Raji (cell line): ENCODE measurements at regions not wholly inside any gene's neighbourhood (a gene's known extent, or its start where the extent isn't known, plus 50 kb on each side); places are given as distances from the start of the nearest gene placed in this dataset.

Source experiments
- POLR2A ChIP-seq: IDR thresholded peaks from 2 replicates; pipeline ENCODE4 v1.6.1; 2011; ENCODE audit warnings: low read depth, low read length, control low read depth; ENCODE audit not compliant: insufficient read depth

DNA sequence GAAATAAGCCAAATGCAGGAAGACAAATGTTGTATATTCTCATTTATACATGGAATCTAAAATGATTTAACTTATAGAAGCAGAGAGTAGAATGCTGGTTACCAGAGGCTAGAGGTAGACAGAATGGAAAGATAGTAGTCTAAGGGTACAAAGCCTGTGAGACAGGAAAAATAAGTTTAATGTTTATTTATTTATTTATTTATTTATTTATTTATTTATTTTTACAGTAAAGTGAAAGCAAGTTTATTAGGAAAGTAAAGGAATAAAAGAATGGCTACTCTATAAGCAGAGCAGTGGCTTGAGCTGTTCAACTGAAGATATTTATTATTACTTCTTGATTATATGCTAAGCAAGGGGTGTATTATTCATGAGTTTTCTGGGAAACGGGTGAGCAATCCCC lies 203.2 kb downstream of the LAS1L start:
- no peak for TF ChIP-seq POLR2A

DNA sequence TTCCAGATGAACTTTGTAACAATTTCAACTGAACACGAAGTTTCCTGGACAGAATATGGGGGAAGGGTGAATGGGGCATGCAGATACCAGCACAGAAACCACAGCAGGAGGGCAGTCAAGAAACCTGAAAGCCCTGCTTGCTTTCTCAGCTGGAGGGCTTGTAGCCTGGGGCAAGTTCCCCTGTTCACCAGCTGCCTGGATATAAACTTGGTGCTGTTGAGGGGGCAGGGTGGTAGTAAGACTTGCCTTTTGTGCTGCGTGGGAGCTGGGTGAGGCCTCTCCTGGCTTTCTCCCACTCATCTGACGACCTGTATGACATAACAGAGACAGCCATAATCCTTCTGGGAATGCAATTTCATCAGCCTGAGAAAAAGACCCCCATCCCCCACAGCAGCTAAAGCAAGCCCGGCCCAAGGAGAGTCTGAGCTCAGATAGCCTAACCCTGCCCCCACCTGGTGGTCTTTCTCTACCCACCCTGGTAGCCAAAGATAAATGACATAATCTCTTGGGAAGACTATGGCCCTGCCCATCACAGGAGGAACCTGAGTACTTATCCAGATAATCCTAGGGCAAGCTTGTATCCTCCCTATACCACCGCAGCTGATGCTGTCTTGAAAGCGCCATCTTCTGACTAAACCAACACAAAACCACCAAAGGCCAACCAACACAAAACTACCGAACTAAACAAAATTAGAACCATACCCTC lies 234.3 kb downstream of the LAS1L start:
- no peak for TF ChIP-seq POLR2A

DNA sequence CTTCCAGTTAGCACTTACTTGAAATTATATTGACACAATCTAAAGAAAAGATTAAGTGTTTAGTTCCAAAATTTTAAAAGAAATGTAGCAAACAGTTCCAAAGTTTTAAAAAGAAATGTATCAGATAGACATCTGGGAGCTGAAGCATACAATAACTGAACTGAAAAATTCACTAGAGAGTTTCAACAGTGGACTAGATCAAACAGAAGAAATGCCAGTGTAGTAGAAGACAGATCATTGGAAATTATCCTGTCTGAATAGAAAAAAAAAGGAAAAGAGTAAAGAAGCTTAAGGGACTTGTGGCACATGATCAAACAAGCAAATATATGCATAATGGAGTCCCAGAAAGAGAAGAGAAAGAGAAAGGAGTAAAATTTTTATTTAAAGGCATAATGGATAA lies 261.4 kb downstream of the LAS1L start:
- TF ChIP-seq POLR2A: no peak

DNA sequence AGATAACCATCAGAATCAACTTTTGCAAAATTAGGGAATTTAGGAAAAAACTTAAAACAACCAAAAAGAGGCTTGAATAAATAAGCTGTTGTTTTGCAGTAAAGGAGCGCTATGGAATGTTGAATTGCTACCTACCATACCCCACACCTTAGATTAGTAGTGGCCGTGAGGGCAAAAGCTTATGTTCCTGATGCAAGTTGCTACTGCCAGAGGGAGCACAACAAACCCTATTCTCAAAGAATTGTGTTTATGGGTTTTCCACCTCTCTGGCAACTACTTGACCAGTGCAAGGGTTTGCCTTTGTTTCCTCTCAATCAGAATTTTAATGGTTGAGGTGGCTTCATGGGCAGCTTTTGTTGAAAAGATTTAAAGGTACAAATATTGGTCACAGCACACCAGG lies 268.1 kb downstream of the LAS1L start:
- TF ChIP-seq POLR2A: no peak

DNA sequence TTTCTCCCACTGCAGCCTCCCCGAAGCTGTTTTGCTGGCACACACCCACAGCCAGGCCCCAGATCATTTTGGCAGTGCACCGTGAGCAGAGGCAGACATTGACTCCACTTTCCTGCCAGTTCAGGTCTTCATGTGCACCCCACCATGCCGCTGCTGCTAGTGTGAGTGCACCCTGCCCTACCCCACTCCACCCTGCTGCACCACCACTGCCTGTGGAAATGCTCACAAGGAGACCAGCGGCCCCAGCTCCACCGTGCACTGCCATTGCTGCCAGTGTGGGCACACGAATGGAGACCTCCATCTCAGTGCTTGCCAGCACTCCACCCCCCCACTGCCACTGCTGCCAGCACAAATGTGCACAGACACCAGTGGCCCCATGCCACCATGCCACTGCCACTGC lies 277.6 kb upstream of the ZC4H2 start:
- TF ChIP-seq POLR2A: no peak

DNA sequence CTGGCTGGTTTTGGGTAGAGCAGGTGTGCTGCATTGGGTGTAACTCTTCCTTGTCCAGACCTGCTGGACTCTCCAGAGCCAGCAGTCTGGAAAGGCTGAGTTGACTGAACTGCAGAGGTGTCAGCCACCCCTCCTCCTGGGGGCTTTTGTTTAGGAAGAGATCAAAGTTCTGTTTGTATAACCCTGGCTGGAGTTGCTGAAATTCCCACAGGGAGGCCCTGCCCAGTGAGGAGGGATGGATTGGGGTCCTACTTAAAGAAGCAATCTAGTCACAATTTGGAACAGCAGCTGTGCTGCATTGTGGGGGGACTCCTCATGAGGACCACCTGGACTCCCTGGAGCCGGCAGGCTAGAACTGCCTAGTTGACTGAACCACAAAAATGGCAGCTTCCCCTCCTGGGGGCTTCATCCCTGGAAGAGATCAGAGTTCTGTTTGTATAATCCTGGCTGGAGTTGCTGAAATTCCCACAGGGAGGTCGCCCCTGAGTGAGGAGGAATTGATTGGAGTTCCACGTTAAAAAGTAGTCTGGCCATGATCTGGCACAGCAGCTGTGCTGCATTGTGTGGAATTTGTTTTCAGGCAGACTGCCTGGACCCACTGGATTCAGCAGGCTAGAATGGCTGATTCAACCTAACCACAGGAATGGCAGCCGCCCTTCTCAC lies 264.9 kb upstream of the ZC4H2 start:
- no peak for TF ChIP-seq POLR2A

DNA sequence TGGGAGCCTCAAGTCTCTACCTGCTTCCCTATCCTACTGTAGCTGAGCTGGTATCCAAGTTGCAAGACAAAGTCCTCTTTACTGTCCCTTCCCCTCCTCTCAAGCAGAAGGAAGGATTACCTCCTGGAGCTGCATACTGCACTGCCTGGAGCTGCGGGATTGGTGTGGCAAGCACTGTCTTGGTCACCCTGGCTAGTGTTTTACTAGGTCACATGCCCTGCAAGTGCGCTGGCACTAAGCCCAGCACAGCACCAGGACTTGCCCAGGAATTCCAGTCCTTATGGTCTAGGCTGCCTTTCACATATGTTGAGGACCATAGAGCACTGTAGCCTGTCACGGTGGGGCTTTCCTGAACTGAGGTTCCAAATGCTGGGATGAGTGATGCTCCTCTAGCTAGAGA lies 227.3 kb upstream of the ZC4H2 start:
- no peak for TF ChIP-seq POLR2A

DNA sequence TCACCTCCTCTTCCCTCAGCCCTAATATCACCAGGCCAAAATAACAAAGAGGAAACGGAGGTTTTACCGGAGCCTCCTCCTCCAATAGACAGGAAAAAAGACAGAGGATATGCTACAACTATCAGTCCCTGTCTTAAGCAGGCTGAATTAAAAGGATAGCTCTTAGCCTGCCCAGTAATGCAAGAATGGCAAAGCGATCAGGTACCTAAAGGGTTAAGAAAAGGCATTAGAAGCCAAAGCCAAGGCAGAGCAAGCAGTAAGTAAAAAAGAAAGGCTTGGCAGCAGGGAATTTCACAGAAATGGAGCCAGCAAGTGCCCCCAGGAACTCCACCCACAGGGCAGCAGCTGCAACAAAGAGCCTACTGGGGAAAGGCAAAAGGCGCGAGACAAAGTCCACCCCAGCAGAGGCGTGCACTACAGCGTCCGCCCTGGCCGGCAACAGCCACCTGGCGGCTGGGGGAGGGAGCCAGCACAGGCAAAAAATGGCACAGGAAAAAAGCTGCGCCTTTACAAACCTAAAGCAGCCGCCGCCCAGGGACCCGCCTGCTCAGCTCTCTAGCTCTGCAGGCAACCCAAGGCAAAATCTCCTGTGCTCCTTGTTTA lies 220.6 kb upstream of the ZC4H2 start:
- no peak for TF ChIP-seq POLR2A

DNA sequence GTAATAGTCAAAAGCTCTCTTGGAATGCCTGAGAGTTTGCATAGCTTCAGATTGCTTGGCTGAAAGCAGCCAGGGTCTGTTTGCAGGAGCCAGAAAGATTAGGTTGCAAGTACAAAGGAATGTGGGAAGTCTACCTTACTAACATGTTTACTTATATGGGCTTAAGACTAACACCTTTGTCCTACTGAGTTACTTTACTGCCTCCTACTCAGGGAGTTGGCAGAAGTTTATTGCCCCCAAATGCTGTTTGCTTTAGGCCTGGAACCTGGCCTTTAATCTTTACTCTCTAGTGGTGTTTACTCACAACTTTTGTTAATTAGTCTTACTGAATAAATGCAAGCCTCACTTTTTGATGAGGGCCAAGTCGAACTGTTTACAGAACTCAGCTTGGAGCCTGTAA lies 219.4 kb upstream of the ZC4H2 start:
- no peak for TF ChIP-seq POLR2A

DNA sequence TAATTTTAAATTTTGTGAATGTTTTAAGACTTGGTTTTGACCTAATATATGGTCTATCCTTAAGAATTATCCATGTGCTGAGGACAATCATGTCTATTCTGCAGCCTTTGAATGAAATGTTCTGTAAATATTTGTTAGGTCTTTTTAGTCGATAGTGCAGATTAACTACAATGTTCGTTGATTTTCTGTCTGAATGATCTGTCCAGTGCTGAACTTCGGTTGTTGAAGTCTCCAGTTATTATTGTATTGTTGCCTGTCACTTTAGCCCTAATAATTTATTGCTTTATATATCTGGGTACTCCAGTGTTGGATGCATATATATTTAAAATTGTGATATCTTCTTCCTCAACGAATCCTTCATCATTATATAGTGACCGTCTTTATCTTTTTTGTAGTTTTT lies 218.3 kb upstream of the ZC4H2 start:
- TF ChIP-seq POLR2A: no peak

DNA sequence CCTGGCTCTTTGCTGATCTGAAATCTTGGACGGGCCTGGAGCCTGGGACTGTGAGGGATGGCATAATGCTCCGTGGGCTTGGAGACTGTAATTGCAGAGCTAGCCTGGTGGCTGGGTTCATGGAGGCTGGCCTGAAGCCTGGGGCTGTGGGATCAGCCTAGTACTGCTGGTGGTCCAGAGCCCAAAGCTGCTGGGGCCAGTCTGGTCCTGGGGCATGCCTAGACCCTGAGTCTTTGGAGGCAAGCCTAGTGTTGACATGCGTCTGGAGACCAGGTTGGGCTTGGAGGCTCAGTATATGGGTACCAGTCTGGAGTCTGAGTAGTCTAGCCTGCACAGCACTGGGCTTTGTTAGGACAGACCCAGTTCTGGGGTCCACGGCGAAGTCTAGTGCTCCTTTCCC lies 172.0 kb upstream of the ZC4H2 start:
- TF ChIP-seq POLR2A: no peak

DNA sequence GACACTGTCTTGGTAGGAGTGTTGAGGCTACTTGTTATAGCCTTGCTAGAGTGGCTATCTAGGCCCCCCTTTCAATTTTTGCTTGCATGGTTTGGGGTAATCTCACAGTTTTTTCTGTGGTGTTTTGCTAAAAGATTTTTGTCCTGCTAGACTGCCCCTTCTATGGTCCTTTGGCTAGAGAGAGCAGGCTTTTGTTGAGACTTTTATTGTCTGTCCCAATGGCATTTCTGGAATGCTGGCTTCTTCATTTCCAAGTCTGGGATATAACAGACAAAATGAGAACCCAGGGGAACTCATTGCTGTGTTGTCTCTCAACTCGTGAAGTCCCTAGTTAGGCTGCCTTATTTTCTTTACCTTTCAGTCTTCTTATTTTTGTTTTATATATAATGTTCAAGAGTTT lies 160.2 kb upstream of the ZC4H2 start:
- no peak for TF ChIP-seq POLR2A

DNA sequence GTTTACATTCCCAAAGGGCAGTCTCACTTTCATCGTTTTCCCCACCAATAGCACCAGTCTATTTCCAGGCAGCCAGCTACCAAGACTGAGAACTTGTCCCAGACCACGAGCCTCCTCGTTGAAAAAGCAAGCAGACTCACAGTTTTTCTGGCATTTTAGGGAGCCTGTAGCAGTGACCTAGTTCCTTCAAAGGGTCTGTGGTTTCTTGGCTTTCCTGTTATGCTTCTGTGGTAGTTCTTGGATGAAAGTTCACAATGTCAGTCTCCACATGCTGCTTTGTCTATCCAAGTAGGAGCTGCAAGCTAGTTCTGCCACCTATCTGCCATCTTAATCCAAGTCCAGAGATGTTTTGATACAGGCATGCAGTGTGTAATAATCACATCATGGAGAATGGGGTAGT lies 151.6 kb upstream of the ZC4H2 start:
- TF ChIP-seq POLR2A: no peak

DNA sequence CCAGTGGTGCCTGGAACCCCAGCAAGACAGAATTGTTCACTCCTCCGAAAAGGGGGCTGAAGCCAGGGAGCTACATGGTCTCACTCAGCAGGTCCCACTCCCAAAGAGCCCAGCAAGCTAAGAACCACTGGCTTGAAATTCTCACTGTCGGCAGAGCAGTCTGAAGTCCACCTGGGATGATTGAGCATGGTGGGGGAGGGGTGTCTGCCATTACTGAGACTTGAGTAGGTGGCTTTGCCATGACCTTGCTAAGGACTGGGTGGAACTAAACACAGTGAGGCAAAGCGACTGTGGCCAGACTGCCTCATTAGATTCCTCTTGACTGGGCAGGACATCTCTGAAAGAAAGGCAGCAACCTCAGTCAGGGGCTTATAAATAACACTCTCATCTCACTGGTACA lies 122.6 kb upstream of the ZC4H2 start:
- no peak for TF ChIP-seq POLR2A

DNA sequence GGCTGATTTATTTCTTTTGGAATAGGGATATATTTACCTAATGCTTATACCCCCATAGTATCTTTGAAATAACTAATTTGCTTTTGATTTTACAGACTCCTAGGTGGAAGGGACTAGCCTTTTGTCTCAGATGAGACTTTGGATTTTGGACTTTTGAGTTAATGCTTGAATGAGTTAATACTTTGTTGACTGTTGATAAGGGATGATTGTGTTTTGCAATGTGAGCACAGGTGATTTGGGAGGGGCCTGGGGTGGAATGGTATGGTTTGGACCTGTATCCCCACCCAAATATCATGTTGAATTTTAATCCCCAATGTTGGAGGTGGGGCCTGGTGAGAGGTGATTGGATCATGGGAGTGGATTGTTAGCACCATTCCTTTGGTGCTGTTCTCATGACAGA lies 117.4 kb upstream of the ZC4H2 start:
- no peak for TF ChIP-seq POLR2A

DNA sequence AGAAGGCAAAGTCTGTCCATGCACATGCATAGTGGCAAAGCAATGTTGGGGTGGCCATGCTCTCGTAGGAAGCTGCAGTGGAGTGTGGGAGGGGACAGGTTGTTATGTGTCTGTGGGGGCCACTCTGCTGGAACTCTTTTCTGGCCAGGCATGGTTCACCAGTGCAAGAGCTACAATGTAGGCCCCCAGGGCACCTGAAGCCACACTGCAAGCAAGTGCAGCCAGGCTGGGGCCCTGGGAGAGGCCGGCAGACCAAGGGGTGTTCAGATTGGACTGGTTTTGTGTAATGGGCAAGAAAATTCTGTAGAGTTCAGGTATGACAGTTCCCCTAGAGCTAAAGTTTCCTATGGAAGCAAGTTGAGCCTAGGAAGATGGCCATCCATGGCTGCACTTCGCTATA lies 97.0 kb upstream of the ZC4H2 start:
- TF ChIP-seq POLR2A: no peak
